Parathyroid adenoma (tissue), 2 donors: ENCODE measurements at regions not wholly inside any gene's neighbourhood (a gene's known extent, or its start where the extent isn't known, plus 50 kb on each side); places are given as distances from the start of the nearest gene placed in this dataset.

Experiments
- H2AFZ ChIP-seq: fragments of 300-600 bp; sonication (generic); one replicate; pipeline ENCODE4 v1.7.0; 2017; ENCODE audit warnings: antibody characterized with exemption, mild to moderate bottlenecking
- H3K27ac ChIP-seq: fragments of 300-600 bp; sonication (generic); one replicate; pipeline ENCODE4 v1.7.0; 2017
- H3K27me3 ChIP-seq: fragments of 300-600 bp; sonication (generic); one replicate; pipeline ENCODE4 v1.7.0; 2017; ENCODE audit warnings: low read length; ENCODE audit not compliant: control insufficient read depth, insufficient read depth
- H3K36me3 ChIP-seq: fragments of 300-600 bp; sonication (generic); one replicate; pipeline ENCODE4 v1.7.0; 2017; ENCODE audit warnings: low read length; ENCODE audit not compliant: control insufficient read depth, insufficient read depth
- H3K4me1 ChIP-seq: fragments of 300-600 bp; sonication (generic); one replicate; pipeline ENCODE4 v1.7.0; 2017; ENCODE audit warnings: control low read depth
- H3K4me2 ChIP-seq: fragments of 300-600 bp; sonication (generic); one replicate; pipeline ENCODE4 v1.7.0; 2017; ENCODE audit warnings: low read length
- H3K4me3 ChIP-seq: fragments of 300-600 bp; sonication (generic); one replicate; pipeline ENCODE4 v1.7.0; 2017; ENCODE audit warnings: low read depth, low read length
- H3K79me2 ChIP-seq: fragments of 300-600 bp; sonication (generic); one replicate; pipeline ENCODE4 v1.7.0; 2017; ENCODE audit warnings: control low read depth
- H3K9ac ChIP-seq: fragments of 300-600 bp; sonication (generic); one replicate; pipeline ENCODE4 v1.7.0; 2017; ENCODE audit warnings: mild to moderate bottlenecking
- H3K9me3 ChIP-seq: fragments of 300-600 bp; sonication (generic); one replicate; pipeline ENCODE4 v1.7.0; 2017; ENCODE audit warnings: low read length; ENCODE audit not compliant: control insufficient read depth
- TF ChIP-seq, protein P1 (sequence below): fragments of 300-600 bp; sonication (generic); IDR thresholded peaks from one replicate; pipeline ENCODE4 v1.7.0; 2017; ENCODE audit warnings: antibody characterized with exemption, mild to moderate bottlenecking
- donor health status: primary hyperparathyroidism.

DNA sequence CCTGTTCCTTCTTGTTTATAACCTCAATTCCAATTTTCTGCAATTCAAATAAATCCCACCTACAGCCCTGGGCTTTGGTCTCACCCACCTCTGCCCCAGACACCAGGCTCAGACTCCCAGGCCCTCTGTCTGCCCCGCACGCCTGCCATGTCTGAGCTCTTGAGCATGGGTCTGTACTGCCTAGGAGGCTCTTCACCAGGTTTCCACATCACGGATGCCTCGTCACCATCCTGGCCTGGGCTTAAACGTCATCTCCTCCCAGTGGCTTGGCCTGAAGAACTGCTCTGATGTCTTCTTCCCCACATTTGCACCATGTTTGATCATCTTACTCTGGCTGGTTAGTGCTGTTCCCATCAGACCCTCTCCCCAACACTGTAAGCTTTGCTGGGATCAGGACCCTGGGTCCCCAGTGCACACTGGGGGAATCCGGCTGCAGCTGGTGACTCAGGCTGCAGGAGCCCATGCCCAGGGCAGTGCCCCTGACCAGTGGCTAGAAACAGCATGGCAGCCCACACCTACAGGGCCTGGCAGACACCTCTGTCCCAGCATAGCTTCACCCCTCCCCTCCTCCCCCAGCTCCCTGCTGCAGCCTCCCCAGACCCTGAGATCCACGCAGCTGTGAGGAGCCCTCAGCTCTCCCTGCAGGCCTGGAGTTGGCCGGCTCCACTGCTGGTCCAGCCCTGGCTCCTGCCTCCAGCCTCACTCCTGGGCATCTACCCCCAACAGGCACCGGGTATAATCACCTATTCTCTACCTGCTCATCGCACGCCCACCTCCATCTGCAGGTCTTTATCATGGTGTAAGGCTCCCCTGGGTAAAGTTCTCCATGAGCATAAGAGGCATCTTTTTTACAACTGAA is 162.8 kb upstream of the NSMCE3 start:
- Histone ChIP-seq H3K27me3 (no peaks in the 10 kb centered on the region), H3K4me1 (peaks cover 5% of the 10 kb centered on the region), H3K9me3 (no peaks in the 10 kb centered on the region), H2AFZ (no peak overlapping the region), H3K4me2 (no peak overlapping the region), H3K36me3 (no peaks in the 10 kb centered on the region), H3K4me3 (no peak overlapping the region), H3K79me2 (peaks cover 9% of the 10 kb centered on the region), H3K9ac (no peak overlapping the region), H3K27ac (no peak overlapping the region)
- TF ChIP-seq, protein P1, sequence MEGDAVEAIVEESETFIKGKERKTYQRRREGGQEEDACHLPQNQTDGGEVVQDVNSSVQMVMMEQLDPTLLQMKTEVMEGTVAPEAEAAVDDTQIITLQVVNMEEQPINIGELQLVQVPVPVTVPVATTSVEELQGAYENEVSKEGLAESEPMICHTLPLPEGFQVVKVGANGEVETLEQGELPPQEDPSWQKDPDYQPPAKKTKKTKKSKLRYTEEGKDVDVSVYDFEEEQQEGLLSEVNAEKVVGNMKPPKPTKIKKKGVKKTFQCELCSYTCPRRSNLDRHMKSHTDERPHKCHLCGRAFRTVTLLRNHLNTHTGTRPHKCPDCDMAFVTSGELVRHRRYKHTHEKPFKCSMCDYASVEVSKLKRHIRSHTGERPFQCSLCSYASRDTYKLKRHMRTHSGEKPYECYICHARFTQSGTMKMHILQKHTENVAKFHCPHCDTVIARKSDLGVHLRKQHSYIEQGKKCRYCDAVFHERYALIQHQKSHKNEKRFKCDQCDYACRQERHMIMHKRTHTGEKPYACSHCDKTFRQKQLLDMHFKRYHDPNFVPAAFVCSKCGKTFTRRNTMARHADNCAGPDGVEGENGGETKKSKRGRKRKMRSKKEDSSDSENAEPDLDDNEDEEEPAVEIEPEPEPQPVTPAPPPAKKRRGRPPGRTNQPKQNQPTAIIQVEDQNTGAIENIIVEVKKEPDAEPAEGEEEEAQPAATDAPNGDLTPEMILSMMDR = no peak

GRCh38 chr15:29430831-29431230 is 161.2 kb upstream of the NSMCE3 start:
- peaks cover 2% of the 10 kb centered on the region for H3K4me1 ChIP-seq
- H3K79me2 ChIP-seq = peaks cover 9% of the 10 kb centered on the region
- no peak overlapping the region for H3K4me3 ChIP-seq
- TF ChIP-seq, protein P1 = no peak
- no peaks in the 10 kb centered on the region for H3K27me3 ChIP-seq
- H3K9me3 ChIP-seq = no peaks in the 10 kb centered on the region
- no peaks in the 10 kb centered on the region for H3K36me3 ChIP-seq
- no peak overlapping the region for H3K27ac ChIP-seq
- no peak overlapping the region for H3K9ac ChIP-seq
- no peak overlapping the region for H3K4me2 ChIP-seq
- H2AFZ ChIP-seq = no peak overlapping the region

DNA sequence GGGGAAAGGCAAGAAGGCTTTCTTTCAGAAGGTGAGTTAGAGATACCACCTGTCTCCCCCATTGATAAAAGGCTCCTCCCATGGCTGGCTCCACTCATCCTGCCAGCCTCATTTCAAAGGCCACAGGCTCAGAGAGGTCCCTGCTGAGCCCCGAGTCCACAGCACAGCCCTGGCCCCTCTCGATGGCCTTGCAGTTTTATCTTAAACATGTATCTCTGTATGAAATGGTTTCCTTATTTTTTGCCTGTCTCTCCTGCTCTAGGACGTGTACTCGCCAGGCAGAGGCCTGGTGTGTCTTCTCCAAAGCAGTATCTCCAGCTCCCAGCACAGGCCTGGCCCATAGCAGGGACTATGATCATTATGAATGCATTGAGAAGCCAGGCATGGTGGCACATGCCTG is 160.5 kb upstream of the NSMCE3 start:
- no peak overlapping the region for H3K4me2 ChIP-seq
- no peaks in the 10 kb centered on the region for H3K27me3 ChIP-seq
- H3K4me1 ChIP-seq = no peaks in the 10 kb centered on the region
- no peak overlapping the region for H3K9ac ChIP-seq
- TF ChIP-seq, protein P1 = no peak
- H3K9me3 ChIP-seq = no peaks in the 10 kb centered on the region
- H2AFZ ChIP-seq = no peak overlapping the region
- H3K79me2 ChIP-seq = peaks cover 8% of the 10 kb centered on the region
- H3K4me3 ChIP-seq = no peak overlapping the region
- no peaks in the 10 kb centered on the region for H3K36me3 ChIP-seq
- no peak overlapping the region for H3K27ac ChIP-seq

DNA sequence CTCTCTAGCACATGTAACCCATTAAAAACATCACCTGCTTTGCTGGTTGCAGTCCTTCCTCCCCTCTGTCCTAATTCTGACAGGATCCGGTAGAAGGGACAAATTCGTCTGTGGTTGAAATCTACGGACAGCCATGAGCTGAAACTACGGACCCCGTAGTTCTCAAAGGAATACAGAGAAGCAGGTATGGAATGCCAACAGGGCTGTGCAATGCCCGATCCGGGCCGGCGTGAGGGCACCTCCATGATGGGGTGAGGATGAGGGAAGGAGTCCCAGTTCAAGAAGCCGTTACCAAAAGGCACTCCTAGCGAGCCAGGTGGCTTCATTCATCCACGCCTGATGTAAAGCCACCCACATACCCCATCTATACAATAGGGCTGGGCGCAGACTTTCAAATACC is 160.0 kb upstream of the NSMCE3 start:
- no peak overlapping the region for H3K4me2 ChIP-seq
- H2AFZ ChIP-seq = no peak overlapping the region
- no peak overlapping the region for H3K9ac ChIP-seq
- peaks cover 6% of the 10 kb centered on the region for H3K79me2 ChIP-seq
- H3K27me3 ChIP-seq = no peaks in the 10 kb centered on the region
- TF ChIP-seq, protein P1 = no peak
- H3K4me1 ChIP-seq = no peaks in the 10 kb centered on the region
- no peak overlapping the region for H3K27ac ChIP-seq
- no peaks in the 10 kb centered on the region for H3K36me3 ChIP-seq
- H3K9me3 ChIP-seq = no peaks in the 10 kb centered on the region
- H3K4me3 ChIP-seq = no peak overlapping the region
